ENCODE measurements at regions not wholly inside any gene's neighbourhood (a gene's known extent, or its start where the extent isn't known, plus 50 kb on each side); places are given as distances from the start of the nearest gene placed in this dataset.

GRCh38 chr2:7847321-7847720, 834.5 kb upstream of the ID2 start:
- intact Hi-C loops (cut with DNase I): no loop called here
- Histone ChIP-seq H3K4me3 (replicated peaks in 1 of 3) (no peak overlapping the region), H3K27ac (peak overlapping the region; percentile 36 to 65 (median 58)), H3K9me3 (no peaks in the 10 kb centered on the region), H3K27me3 (no peaks in the 10 kb centered on the region), H3K36me3 (no peaks in the 10 kb centered on the region), H3K4me1 (peaks cover 0 to 16% of the 10 kb centered on the region in 2 donors)
- TF ChIP-seq POLR2A (IDR thresholded peaks at IDR 0.05): no peak
- TF ChIP-seq CTCF (IDR thresholded peaks at IDR 0.05): no peak
- DNase-seq: no peak
- 93 to 95% methylated on average over 4 of the region's 4 CpGs for WGBS, 2 donors

GRCh38 chr2:7849027-7849426, 832.8 kb upstream of the ID2 start:
- DNase-seq: no peak
- Histone ChIP-seq H3K4me3 (replicated peaks in 1 of 3) (no peak overlapping the region), H3K27ac (no peak overlapping the region), H3K4me1 (peaks cover 0 to 16% of the 10 kb centered on the region in 2 donors), H3K9me3 (no peaks in the 10 kb centered on the region), H3K36me3 (no peaks in the 10 kb centered on the region), H3K27me3 (no peaks in the 10 kb centered on the region)
- intact Hi-C loops (cut with DNase I): no loop called here
- WGBS, 2 donors: 92 to 96% methylated on average over 1 of the region's 1 CpG
- TF ChIP-seq POLR2A (IDR thresholded peaks at IDR 0.05) (no peak), CTCF (IDR thresholded peaks at IDR 0.05) (no peak)

- TF ChIP-seq POLR2A (IDR thresholded peaks at IDR 0.05): no peak
Measured at GRCh38 chr2:7849531-7849930, 832.3 kb upstream of the ID2 start.

GRCh38 chr2:7852546-7852945, 829.3 kb upstream of the ID2 start:
- Histone ChIP-seq H3K4me3 (replicated peaks in 1 of 3) (no peak overlapping the region), H3K4me1 (peaks cover 0 to 12% of the 10 kb centered on the region in 2 donors), H3K27me3 (no peaks in the 10 kb centered on the region), H3K36me3 (no peaks in the 10 kb centered on the region), H3K9me3 (no peaks in the 10 kb centered on the region), H3K27ac (no peak overlapping the region)
- intact Hi-C loops (cut with DNase I): no loop called here
- 48 to 63% methylated on average over 2 of the region's 2 CpGs for WGBS, 2 donors
- DNase-seq: no peak
- TF ChIP-seq CTCF (IDR thresholded peaks at IDR 0.05) (no peak), POLR2A (IDR thresholded peaks at IDR 0.05) (no peak)

More at GRCh38 chr2:7849531-7849930, 832.3 kb upstream of the ID2 start:
- H3K36me3 ChIP-seq: no peaks in the 10 kb centered on the region
- H3K4me3 ChIP-seq (replicated peaks in 1 of 3): no peak overlapping the region
- H3K27me3 ChIP-seq: no peaks in the 10 kb centered on the region
- H3K4me1 ChIP-seq: peaks cover 0 to 16% of the 10 kb centered on the region in 2 donors
- WGBS, 2 donors: 98 to 100% methylated on average over 2 to 5 of the region's 5 CpGs
- intact Hi-C loops (cut with DNase I): no loop called here
- no peak overlapping the region for H3K27ac ChIP-seq
- no peaks in the 10 kb centered on the region for H3K9me3 ChIP-seq
- DNase-seq: no peak

GRCh38 chr2:7857904-7858303, 824.0 kb upstream of the ID2 start:
- no peaks in the 10 kb centered on the region for H3K27me3 ChIP-seq
- no peaks in the 10 kb centered on the region for H3K4me1 ChIP-seq
- no peak for DNase-seq
- H3K27ac ChIP-seq: no peak overlapping the region
- no peaks in the 10 kb centered on the region for H3K9me3 ChIP-seq
- TF ChIP-seq POLR2A (IDR thresholded peaks at IDR 0.05): no peak
- TF ChIP-seq CTCF (IDR thresholded peaks at IDR 0.05): no peak
- WGBS, 2 donors: 57 to 59% methylated on average over 1 of the region's 1 CpG
- H3K36me3 ChIP-seq: no peaks in the 10 kb centered on the region
- intact Hi-C loops (cut with DNase I): no loop called here
- H3K4me3 ChIP-seq (replicated peaks in 1 of 3): no peak overlapping the region

GRCh38 chr2:7858624-7859023, 823.2 kb upstream of the ID2 start:
- no peak overlapping the region for H3K4me3 ChIP-seq (replicated peaks in 1 of 3)
- H3K27ac ChIP-seq: no peak overlapping the region
- no peaks in the 10 kb centered on the region for H3K4me1 ChIP-seq
- WGBS, 2 donors: 75 to 84% methylated on average over 2 of the region's 2 CpGs
- no peaks in the 10 kb centered on the region for H3K9me3 ChIP-seq
- H3K27me3 ChIP-seq: no peaks in the 10 kb centered on the region
- H3K36me3 ChIP-seq: no peaks in the 10 kb centered on the region
- no peak for DNase-seq
- intact Hi-C loops (cut with DNase I): no loop called here
- TF ChIP-seq POLR2A (IDR thresholded peaks at IDR 0.05) (no peak), CTCF (IDR thresholded peaks at IDR 0.05) (no peak)
